Coronary artery (tissue), 2 donors: ENCODE measurements at regions not wholly inside any gene's neighbourhood (a gene's known extent, or its start where the extent isn't known, plus 50 kb on each side); places are given as distances from the start of the nearest gene placed in this dataset.
A peak's percentile ranks its signal among the peaks of the same experiment; 100 is the strongest.

ENCODE experiments used
- DNase-seq: peaks from one replicate; pipeline ENCODE4 v3.0.0-alpha.2; 2017; ENCODE audit warnings: low spot score
- H3K27ac ChIP-seq, 2 donors: fragments of 200-600 bp; sonication (generic); one replicate each; pipeline ENCODE4 v1.5.1; 2016 to 2019
- H3K4me3 ChIP-seq: fragments of 200-600 bp; sonication (generic); 2 replicates; pipeline ENCODE4 v1.5.1; 2016; ENCODE audit warnings: mild to moderate bottlenecking, moderate library complexity
- TF ChIP-seq, protein P1 (sequence below): fragments of 200-600 bp; sonication (generic); IDR thresholded peaks from one replicate; pipeline ENCODE4 v1.5.1; 2019; ENCODE audit warnings: antibody characterized with exemption

GRCh38 chr3:177597311-177598096 lies 400.2 kb upstream of the TBL1XR1 start:
- Histone ChIP-seq H3K4me3 (peak overlapping the region; percentile 32), H3K27ac (peak overlapping the region; percentile 71 to 73)
- DNase-seq = no peak
- TF ChIP-seq, protein P1, sequence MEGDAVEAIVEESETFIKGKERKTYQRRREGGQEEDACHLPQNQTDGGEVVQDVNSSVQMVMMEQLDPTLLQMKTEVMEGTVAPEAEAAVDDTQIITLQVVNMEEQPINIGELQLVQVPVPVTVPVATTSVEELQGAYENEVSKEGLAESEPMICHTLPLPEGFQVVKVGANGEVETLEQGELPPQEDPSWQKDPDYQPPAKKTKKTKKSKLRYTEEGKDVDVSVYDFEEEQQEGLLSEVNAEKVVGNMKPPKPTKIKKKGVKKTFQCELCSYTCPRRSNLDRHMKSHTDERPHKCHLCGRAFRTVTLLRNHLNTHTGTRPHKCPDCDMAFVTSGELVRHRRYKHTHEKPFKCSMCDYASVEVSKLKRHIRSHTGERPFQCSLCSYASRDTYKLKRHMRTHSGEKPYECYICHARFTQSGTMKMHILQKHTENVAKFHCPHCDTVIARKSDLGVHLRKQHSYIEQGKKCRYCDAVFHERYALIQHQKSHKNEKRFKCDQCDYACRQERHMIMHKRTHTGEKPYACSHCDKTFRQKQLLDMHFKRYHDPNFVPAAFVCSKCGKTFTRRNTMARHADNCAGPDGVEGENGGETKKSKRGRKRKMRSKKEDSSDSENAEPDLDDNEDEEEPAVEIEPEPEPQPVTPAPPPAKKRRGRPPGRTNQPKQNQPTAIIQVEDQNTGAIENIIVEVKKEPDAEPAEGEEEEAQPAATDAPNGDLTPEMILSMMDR = no peak

- peak overlapping the region; percentile 71 to 73 for H3K27ac ChIP-seq
- no peak for DNase-seq
- TF ChIP-seq, protein P1 = no peak
- H3K4me3 ChIP-seq = no peak overlapping the region
These were observed 401.0 kb upstream of the TBL1XR1 start for GRCh38 chr3:177598097-177598833.

DNA sequence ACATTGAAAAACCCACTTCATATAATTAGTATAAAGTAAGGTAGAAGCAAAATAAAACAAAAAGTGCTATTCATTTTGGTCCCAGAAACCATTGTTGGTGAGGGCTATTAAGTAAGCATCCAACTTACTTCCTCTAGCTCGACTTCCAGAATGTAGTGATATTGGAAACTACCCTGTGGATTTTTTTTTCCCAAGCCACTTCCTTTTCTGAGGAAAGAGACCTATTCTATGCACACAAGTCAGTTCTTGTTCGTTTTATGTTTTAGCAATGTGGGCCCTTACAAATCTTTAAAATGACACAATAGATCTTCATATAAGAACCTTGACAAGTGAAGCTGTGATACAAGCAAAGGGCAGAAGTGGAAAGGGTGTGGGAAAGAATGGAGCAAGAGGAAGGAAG lies 402.0 kb upstream of the TBL1XR1 start:
- DNase-seq = no peak
- TF ChIP-seq, protein P1 = no peak
- Histone ChIP-seq H3K27ac (no peak overlapping the region), H3K4me3 (no peak overlapping the region)

- TF ChIP-seq, protein P1 = no peak
- Histone ChIP-seq H3K4me3 (no peak overlapping the region), H3K27ac (no peak overlapping the region)
- no peak for DNase-seq
These were observed 402.6 kb upstream of the TBL1XR1 start for GRCh38 chr3:177599837-177600236.

DNA sequence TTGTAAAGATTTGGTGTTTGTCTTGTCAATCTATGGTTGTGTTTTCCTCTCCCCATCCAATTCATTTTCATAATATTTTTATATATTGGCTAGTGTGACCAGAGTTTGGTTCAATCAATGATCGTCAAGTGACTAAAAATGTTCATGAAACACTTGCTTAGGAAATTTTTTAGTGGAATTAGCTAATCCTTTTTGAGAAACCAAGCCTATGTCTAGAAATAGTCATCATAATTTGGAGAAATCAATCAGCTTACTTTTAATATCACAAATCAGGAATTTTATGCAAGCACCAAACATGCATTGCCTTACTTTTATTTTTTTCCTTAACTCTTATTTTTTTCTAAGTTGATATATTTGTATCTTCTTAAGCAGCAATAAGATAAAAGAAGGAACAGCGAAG lies 403.1 kb upstream of the TBL1XR1 start:
- Histone ChIP-seq H3K27ac (no peak overlapping the region), H3K4me3 (no peak overlapping the region)
- TF ChIP-seq, protein P1 = no peak
- DNase-seq = no peak

GRCh38 chr3:177601152-177601551 lies 403.9 kb upstream of the TBL1XR1 start:
- Histone ChIP-seq H3K4me3 (no peak overlapping the region), H3K27ac (no peak overlapping the region)
- TF ChIP-seq, protein P1 = no peak
- DNase-seq = no peak
